ENCODE measurements at regions not wholly inside any gene's neighbourhood (a gene's known extent, or its start where the extent isn't known, plus 50 kb on each side); places are given as distances from the start of the nearest gene placed in this dataset.

DNA sequence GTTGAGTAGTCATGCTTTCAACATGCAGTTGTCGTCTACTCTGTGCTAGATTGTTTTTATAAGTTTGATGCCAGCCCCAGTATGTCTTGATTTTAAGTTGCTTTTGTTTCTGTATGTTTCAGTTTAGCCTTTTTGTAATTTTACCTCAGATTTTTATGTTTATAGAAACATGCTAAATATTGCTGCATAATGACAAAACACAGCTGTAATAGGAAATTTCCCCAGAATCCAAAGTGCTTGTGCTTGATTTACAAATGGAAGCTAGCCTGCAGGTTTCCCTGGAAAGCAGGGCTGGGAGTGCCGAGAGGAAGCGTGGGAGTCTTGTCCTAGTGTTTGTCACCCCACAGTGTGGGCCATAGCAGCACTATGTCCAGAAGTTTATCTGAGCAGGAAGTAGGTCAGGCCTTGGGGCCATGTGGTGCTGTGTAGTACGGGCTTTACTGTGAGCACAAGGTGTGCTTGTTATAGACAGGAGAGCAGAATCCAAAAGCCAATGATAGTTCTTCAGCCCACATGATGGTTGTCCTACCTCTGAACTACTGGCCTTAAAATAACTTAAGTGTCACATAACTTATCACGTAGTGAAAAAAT, 100.0 kb upstream of the NREP start:
- TF ChIP-seq, protein P1, sequence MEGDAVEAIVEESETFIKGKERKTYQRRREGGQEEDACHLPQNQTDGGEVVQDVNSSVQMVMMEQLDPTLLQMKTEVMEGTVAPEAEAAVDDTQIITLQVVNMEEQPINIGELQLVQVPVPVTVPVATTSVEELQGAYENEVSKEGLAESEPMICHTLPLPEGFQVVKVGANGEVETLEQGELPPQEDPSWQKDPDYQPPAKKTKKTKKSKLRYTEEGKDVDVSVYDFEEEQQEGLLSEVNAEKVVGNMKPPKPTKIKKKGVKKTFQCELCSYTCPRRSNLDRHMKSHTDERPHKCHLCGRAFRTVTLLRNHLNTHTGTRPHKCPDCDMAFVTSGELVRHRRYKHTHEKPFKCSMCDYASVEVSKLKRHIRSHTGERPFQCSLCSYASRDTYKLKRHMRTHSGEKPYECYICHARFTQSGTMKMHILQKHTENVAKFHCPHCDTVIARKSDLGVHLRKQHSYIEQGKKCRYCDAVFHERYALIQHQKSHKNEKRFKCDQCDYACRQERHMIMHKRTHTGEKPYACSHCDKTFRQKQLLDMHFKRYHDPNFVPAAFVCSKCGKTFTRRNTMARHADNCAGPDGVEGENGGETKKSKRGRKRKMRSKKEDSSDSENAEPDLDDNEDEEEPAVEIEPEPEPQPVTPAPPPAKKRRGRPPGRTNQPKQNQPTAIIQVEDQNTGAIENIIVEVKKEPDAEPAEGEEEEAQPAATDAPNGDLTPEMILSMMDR (conservative IDR thresholded peaks at IDR 0.05; ENCODE audit: low read depth, low read length), result no peak
- no peak for TF ChIP-seq EZH2 (IDR thresholded peaks at IDR 0.05; ENCODE audit: borderline replicate concordance, low read depth, low read length, poor library complexity, severe bottlenecking)

All from A673 (cell line).